KOPT-K1 (cell line): ENCODE measurements at regions not wholly inside any gene's neighbourhood (a gene's known extent, or its start where the extent isn't known, plus 50 kb on each side); places are given as distances from the start of the nearest gene placed in this dataset.
"Not testable (repeated sequence)": the region's sequence is repeated elsewhere in the genome, so short reads cannot be mapped to it uniquely, and the experiment has no call there.

Experiments used
- H3K27ac ChIP-seq: fragments of 200-600 bp; sonication (generic); 2 replicates; pipeline ENCODE4 v1.5.1; 2016; ENCODE audit warnings: antibody characterized with exemption, mild to moderate bottlenecking, low read depth, low read length; ENCODE audit not compliant: poor library complexity, severe bottlenecking
- H3K36me3 ChIP-seq: fragments of 200-600 bp; sonication (generic); 2 replicates; pipeline ENCODE4 v1.5.1; 2017; ENCODE audit warnings: antibody characterized with exemption, mild to moderate bottlenecking, low read length, moderate library complexity; ENCODE audit not compliant: insufficient read depth
- H3K9me3 ChIP-seq: fragments of 200-600 bp; sonication (generic); 2 replicates; pipeline ENCODE4 v1.5.1; 2017; ENCODE audit warnings: antibody characterized with exemption, low read length, mild to moderate bottlenecking; ENCODE audit not compliant: insufficient read depth, poor library complexity, severe bottlenecking

DNA sequence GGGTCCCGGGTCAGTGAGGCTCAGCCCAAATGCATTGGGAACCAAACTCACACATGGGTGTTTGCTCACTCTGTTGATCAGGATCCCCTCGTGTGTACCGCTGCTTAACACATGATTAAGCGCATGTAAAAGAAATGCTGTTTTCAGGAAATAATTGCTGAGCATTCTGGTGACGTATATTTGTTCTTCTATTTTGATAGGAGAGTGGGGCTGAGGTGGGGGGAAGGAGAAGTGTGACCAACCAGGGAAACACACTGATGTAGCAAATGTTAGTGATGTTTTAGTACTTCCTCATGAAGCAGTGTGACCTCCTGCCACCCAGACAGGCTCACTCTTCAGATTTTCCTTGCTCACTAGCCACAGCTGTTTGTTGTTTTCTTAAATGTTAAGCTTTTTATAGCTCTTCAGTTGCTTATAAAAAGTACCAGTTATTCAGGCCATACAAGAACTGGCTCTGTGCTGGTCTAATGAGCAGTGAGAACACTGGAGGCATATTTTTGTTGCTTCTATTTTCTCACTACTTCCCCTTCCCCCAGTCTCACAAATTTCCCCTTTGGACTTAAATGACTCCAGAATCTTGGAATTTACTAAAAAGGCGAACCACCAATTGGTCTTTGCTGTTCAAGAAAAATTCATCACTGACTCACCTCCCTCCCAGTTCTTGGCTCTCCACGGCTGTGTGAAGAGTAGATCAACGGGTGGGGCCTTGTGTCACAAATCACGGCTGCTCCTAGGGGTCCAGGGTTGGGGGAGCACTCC, 79.2 kb upstream of the BACH2 start:
- Histone ChIP-seq H3K27ac (no peak overlapping the region), H3K36me3 (no peaks in the 10 kb centered on the region), H3K9me3 (no peaks in the 10 kb centered on the region)

DNA sequence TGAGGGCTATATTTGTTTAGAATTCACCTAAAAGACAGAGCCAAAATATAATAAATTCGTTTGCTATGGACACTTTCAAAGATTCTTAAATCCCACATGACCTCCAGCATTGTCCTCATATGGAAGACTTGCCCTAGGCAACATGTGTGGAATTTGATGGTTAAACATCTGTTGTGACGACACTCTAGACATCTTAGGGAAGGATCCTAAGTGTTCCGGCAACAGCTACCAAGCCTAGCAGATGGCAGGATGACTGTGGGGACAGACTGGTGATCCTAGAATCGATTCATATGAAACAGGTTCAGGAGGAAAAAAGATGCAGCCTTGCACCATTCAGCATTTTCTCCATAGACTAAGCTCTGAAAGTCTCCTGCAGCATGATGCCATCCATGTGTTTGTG, 77.6 kb upstream of the BACH2 start:
- no peaks in the 10 kb centered on the region for H3K9me3 ChIP-seq
- no peaks in the 10 kb centered on the region for H3K36me3 ChIP-seq
- H3K27ac ChIP-seq, result no peak overlapping the region

DNA sequence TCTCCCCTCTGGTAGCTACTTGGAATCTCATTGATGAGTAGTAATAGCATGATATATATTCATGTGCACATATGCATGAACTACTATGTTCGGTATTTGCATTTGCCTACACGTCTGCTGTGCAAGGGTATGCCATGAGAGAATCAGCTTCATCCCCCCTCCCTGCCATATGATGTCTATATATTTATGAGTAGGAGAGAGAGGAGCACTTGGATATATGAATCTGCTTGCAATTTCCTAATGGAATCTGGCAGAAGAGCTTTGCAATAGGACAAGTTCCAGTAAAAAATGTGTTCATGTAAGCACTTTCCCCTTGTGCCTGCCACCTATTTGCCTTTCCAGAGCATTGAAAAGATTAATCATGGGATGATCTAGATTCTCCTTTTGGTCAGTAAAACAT, 76.2 kb upstream of the BACH2 start:
- Histone ChIP-seq H3K9me3 (no peaks in the 10 kb centered on the region), H3K36me3 (no peaks in the 10 kb centered on the region), H3K27ac (no peak overlapping the region)

DNA sequence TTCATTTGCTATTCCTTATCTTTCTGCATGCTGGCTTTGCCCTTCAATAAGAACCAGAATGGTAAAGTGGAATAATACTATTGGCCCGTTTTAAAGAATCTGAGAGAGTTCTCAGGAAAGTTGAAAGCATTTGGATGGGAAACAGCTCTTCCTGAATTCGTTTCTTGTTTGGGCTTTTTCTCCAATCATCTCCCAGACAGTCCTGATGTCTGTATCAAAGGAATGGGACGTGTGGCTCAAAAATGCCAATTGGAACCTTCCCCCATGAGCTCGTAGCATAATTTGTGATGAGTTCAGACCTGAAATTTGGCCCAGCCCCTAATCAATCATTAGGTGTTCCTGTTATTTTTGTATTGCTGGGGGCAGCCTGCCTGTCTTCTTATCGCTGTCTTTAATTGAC, 75.8 kb upstream of the BACH2 start:
- no peak overlapping the region for H3K27ac ChIP-seq
- H3K9me3 ChIP-seq, result no peaks in the 10 kb centered on the region
- H3K36me3 ChIP-seq, result no peaks in the 10 kb centered on the region

DNA sequence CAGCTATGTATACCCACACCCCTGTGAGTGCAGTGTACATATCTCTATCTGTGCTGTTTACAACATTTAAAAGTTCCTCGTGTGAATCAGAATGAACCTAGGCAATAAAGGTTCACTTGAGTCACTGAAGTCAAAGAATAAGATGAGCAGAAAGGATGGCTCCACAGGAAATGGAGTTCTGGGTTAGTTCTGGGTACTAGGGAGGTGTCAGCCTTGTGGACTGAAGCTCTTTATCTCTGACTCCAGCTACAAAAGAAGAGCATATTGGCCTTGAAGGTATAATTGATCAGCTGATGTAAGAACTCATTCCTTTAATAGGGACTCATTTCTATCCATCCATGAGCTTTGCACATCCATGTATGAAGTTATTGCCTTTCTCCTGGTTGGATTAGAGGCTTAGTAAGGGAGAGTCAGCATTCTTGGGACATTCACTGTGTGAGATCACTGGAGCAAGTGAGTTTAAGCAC, 73.9 kb upstream of the BACH2 start:
- H3K9me3 ChIP-seq, result no peaks in the 10 kb centered on the region
- no peaks in the 10 kb centered on the region for H3K36me3 ChIP-seq
- no peak overlapping the region for H3K27ac ChIP-seq

DNA sequence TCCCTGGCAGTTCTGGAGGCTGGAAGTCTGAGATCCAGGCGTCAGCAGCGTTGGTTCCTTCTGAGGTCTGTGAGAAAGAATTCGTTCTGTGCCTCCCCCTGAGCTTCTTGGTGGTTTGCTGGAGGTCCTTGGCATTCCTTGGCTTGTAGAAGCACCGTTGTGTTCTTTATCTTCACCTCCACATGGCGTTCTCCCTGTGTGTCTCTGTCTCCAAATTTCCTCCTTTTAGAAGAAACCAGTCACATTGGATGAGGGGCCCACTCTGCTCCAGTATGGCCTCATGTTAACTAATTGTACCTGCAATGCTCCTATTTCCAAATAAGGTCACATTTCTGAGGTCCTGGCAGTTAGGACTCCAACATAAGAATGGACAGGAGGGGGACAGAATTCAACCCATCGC, 73.0 kb upstream of the BACH2 start:
- no peak overlapping the region for H3K27ac ChIP-seq
- no peaks in the 10 kb centered on the region for H3K9me3 ChIP-seq
- H3K36me3 ChIP-seq, result no peaks in the 10 kb centered on the region

DNA sequence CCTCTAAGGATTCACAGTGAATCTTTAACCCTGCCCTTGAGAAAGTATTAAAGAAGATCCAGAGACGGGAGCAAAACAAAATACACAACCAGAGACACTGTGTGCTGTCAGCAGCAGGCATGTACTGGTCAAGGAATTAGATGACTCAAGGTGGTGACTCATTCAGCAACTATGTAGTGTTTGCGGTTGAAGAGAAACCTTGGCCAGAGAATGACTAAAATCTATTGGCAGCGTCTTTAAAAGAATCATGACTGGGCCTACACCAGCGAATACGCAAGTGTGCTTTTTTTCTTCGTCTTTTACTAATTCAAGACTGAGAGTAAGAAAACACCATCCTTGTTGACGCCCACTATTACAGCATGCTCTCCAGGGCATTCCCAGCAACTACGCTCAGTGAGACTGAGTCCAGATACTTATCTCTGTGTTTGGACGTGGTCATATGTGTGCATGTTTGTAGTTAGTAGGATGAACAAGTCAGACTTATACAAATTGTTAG, 72.4 kb upstream of the BACH2 start:
- Histone ChIP-seq H3K36me3 (no peaks in the 10 kb centered on the region), H3K9me3 (no peaks in the 10 kb centered on the region), H3K27ac (no peak overlapping the region)

DNA sequence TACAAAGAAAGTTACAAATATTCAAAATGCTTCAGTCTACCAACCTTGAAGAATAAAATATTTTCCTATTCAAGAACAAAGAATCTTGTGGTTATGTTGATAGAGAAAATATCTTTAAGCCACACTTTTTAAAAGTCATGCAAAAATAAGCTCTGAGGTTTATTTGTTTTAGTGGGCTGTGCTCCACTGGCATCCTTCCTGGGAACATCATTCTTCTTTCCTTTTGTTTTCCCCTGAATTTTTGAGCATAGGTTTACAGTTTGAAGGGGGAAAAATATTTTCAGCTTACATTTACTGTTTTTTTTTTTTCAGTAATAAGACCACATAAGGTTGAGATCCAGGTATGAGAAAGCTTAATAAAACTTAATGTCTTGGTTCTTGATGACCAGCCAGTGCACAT, 72.0 kb upstream of the BACH2 start:
- Histone ChIP-seq H3K27ac (no peak overlapping the region), H3K9me3 (no peaks in the 10 kb centered on the region), H3K36me3 (no peaks in the 10 kb centered on the region)

DNA sequence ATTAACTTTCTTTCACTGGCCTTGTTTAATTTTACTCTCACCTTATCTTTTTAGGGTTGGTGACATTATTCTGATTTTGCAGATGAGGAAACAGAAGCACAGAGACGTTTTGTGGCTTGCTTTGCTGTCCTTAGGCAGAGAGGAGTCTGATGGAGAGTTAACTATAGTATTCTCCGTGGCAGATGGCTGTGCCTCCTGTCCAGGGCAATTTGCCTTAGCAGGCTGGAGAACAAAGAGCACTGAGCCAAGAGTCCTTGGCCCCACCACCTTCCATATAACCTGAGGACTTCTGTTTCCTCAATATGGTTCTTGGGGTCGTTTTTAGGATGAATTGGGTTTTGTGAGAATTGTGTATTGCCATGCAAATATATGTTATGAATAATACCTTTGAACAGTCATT, 71.4 kb upstream of the BACH2 start:
- no peaks in the 10 kb centered on the region for H3K36me3 ChIP-seq
- no peaks in the 10 kb centered on the region for H3K9me3 ChIP-seq
- no peak overlapping the region for H3K27ac ChIP-seq

DNA sequence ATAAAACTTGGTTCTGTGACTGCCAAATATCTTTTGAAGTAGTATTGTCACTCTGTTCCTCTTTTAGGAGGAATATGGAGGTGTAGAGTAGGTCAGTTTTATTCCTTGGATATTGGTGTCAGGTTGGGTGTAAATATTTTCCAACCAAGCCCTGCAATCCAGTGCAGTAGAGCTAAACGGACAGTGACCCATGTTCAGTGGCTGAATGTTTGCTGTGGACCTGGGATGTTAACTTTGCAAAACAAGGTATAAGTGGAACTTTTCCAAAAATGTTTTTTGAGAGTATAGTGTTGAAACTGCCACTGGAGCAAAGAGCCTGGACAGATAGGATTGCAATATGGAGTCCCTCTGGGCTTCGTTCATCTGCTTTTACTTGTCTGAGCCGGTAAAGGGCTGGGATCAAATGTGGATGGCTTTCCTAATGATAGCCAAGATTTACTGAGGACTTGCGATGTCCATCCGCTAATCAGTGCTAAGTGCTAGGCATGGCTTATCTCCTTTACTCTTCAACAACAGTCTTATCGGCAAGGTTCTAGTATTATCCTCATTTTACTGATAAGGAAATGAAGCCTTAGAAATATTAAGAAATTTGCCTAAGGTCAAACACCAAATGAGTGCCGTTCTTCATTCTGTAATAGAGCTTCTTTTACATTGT, 69.0 kb upstream of the BACH2 start:
- no peaks in the 10 kb centered on the region for H3K9me3 ChIP-seq
- no peak overlapping the region for H3K27ac ChIP-seq
- no peaks in the 10 kb centered on the region for H3K36me3 ChIP-seq

DNA sequence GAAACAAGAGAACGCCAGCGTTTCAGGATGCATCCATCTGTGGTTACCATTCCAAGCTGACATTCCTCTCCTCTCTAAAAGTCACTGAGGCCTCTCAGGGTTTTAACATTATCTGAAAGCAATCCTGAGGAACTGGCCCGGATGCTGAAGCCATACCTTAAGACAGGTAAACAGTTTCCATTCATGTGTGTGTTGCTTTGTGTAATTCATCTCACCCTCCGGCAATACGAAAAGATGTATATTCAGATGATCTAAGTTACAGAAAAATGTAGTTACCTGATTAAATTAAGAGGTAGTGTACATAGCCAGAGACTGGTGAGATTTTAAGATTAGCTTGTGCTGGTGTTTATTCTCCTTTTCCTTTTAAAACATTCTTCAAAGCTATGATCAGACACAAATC, 68.4 kb upstream of the BACH2 start:
- Histone ChIP-seq H3K36me3 (no peaks in the 10 kb centered on the region), H3K9me3 (no peaks in the 10 kb centered on the region), H3K27ac (no peak overlapping the region)

DNA sequence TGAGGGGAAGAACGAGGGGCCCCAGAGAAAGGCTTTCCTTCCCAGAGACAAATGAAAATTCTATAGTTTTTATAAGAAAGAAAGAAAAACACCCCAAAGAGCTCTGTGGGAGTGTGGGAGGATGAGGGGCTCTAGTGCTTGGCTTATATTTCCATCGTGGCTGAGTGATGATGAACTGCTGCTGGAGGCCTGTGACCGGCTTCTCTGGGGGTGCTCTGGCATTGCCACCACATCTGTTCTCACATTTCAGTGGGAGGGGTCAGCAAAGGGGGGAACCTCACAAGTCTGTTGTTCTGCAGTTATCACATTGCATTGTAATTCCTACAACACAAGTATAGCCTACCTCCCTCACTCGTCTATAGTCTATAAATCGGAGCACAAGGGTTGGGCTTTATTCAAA, 67.6 kb upstream of the BACH2 start:
- Histone ChIP-seq H3K36me3 (no peaks in the 10 kb centered on the region), H3K27ac (no peak overlapping the region), H3K9me3 (no peaks in the 10 kb centered on the region)

DNA sequence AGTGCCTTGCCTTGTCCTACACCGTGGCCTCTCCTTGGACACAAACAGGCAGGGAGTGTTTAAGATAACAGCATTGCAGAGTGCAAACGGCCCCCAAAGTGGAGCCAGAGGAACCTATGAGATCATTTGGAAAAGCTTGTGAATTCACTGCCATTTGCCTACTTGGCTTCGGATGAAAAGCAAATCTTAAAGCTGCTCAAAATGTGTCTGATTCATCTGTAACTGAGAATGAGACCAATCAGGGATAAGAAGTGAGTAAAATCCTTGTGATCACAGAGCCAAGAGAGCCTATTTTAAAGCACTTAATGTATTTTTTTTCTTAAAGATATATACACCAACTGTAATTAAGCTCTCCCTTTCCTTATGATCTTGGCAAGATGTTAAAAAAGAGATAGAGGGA, 65.7 kb upstream of the BACH2 start:
- no peaks in the 10 kb centered on the region for H3K36me3 ChIP-seq

DNA sequence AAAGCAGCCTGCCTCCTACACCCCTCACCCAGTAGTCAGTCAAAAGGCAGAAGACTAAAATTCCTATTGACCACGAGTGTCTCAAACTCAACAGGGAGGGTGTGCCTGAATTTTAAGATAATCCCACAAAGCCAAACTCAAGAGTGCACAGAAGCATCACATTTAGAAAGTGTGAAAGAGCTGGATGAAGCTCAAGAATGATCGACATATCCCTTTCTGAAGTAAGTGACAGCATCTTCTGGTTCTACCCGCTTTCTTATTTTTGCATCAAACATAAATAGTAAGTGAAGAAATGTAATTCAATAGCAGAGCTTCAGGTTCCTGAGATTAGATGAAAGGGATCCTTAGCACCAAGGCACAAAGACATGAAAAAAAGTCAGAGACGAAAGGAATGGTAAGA, 64.5 kb upstream of the BACH2 start:
- no peak overlapping the region for H3K27ac ChIP-seq
- no peaks in the 10 kb centered on the region for H3K9me3 ChIP-seq
- H3K36me3 ChIP-seq, result no peaks in the 10 kb centered on the region

More for the DNA sequence above, 65.7 kb upstream of the BACH2 start:
- Histone ChIP-seq H3K9me3 (no peaks in the 10 kb centered on the region), H3K27ac (no peak overlapping the region)

DNA sequence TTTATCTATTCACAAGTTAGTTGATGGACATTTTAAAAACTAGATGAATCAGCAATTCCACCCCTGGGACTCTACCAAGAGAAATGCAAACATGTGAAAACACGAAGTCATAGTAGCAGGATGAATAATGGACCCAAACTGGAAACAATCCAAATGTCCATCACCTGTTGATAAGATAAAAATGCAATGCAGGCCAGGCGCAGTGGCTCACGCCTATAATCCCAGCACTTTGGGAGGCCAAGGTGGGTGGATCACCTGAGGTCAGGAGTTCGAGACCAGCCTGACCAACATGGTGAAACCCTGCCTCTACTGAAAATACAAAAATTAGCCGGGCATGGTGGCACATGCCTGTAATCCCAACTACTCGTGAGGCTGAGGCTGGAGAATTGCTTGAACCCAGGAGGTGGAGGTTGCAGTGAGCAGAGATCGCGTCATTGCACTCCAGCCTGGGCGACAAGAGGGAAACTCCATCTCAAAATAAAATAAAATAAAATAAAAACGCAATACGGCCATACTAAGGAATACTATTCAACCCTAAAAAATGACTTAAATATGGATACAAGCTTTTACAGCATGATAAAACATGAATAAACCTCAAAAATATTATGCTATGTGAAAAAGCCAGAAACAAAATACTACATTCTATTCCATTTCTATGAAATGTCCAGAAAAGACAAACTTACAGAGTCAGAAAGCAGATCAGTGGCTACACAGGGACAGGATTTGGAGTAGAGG, 61.6 kb upstream of the BACH2 start:
- H3K27ac ChIP-seq, H3K9me3 ChIP-seq, H3K36me3 ChIP-seq: not testable (repeated sequence)
